Stimulated activated naive CD8-positive, alpha-beta T cell treated with anti-CD3 and anti-CD28 coated beads, Interleukin-15, amount 100 ng/mL, for 72 hours (primary cell): ENCODE measurements at regions not wholly inside any gene's neighbourhood (a gene's known extent, or its start where the extent isn't known, plus 50 kb on each side); places are given as distances from the start of the nearest gene placed in this dataset.

ENCODE experiments used
- ATAC-seq: fragments of 150-1000 bp; cut with Tn5 transposase; 2 replicates; pipeline ENCODE4 v1.10.0; 2021; ENCODE audit warnings: mild to moderate bottlenecking, moderate library complexity
- DNase-seq, 2 donors: peaks; one replicate each; pipeline ENCODE4 v3.0.0; 2021 to 2022
- H3K27ac Mint-ChIP-seq, 2 donors: one replicate each; pipeline ENCODE4 v1.8.0; 2022; ENCODE audit warnings: mild to moderate bottlenecking in 2 of 2, mixed read lengths in 2 of 2, moderate library complexity in 2 of 2
- H3K27me3 Mint-ChIP-seq: one replicate; pipeline ENCODE4 v1.8.0; 2022; ENCODE audit warnings: mixed read lengths
- H3K4me1 Mint-ChIP-seq: one replicate; pipeline ENCODE4 v1.8.0; 2022; ENCODE audit warnings: mild to moderate bottlenecking, mixed read lengths
- H3K4me3 Mint-ChIP-seq, 2 donors: one replicate each; pipeline ENCODE4 v1.8.0; 2022; ENCODE audit warnings: mild to moderate bottlenecking in 2 of 2, mixed read lengths in 2 of 2, moderate library complexity in 1 of 2
- H3K9me3 Mint-ChIP-seq, 2 donors: one replicate each; pipeline ENCODE4 v1.8.0; 2022; ENCODE audit warnings: mixed read lengths in 2 of 2

DNA sequence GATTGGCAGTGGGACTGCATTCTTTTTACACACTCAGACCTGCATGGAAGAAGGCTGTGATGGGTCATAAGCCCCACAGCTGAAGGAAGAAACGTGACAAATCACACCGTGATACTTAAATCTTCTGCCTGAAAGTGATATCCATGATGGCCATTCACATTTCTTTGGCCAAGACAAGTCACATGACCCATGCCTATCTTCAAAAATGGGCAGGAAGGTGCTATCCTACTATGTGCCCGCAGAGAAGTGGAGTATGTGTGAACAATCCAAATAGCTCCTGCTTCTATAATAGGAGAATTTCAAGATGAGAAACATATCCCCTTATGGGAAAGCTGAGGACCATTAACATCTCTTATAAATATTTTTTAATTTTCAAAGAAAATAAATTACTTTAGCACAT is 56.6 kb upstream of the TEAD1 start:
- ATAC-seq (no peak), DNase-seq (no peak)
- Mint-ChIP-seq H3K27ac (no peak overlapping the region), H3K27me3 (peaks cover 14% of the 10 kb centered on the region), H3K4me3 (no peak overlapping the region), H3K4me1 (no peaks in the 10 kb centered on the region), H3K9me3 (peaks cover 15 to 23% of the 10 kb centered on the region in 2 donors)

DNA sequence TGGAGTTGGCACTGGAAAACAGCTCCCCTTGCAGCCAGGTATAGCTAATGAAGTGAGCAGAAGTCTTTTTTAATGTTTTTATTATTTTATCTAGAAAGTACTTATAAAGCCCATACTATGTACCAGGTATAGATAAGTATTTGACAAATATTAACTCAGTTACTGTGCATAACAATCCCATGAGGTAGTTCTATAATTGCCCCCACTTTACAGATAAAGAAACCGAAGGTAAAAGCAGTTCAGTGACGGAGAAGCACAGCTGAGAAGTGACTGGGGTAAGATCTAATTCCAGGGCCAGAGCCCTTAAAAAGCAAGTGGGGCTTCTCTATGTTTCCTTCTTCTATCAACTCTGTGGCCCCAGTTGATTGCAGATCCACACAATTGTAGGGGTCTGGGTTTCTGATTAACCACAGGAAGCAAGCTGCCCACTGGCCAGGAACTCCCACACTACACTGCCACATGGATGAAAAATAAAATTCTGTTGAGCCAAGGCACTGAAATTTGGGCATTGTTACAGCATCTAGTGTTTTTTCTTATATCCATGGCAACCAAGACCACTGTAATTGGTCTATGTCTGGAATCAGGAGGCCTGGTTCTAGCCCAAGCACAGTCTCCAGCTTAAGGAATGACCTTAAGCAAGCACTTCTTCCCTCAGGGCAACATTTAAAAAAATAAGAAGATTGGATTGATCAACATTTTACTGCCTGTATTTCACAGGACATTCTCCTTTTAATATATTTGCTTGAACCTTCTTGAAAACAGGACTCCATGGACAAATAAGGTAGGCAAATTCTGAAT is 55.3 kb upstream of the TEAD1 start:
- Mint-ChIP-seq H3K27me3 (peaks cover 2% of the 10 kb centered on the region), H3K4me1 (no peaks in the 10 kb centered on the region), H3K9me3 (peaks cover 13 to 19% of the 10 kb centered on the region in 2 donors), H3K4me3 (no peak overlapping the region), H3K27ac (no peak overlapping the region)
- no peak for ATAC-seq
- DNase-seq: no peak

DNA sequence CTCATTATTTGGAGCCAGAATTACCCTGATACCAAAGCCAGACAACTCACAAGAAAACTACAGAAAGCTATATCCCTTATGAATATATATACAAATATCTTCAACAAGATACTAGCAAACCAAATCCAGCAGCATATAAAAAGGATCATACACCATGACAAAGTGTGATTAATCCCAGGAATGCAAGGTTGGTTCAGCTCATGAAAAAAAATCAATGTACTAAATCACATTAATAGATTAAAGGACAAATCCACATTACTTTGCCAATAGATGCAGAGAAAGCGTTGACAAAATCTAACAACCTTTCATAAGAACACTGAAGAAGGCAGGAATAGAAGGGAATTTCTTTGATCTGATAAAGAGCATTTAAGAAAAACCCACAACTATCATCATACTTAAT is 50.4 kb upstream of the TEAD1 start:
- ATAC-seq (no peak), DNase-seq (no peak)
- no peak overlapping the region for H3K27ac Mint-ChIP-seq
- peaks cover 16 to 24% of the 10 kb centered on the region in 2 donors for H3K9me3 Mint-ChIP-seq
- H3K27me3 Mint-ChIP-seq: no peaks in the 10 kb centered on the region
- H3K4me1 Mint-ChIP-seq: no peaks in the 10 kb centered on the region
- no peak overlapping the region for H3K4me3 Mint-ChIP-seq
